Caco-2 (cell line): ENCODE measurements at regions not wholly inside any gene's neighbourhood (a gene's known extent, or its start where the extent isn't known, plus 50 kb on each side); places are given as distances from the start of the nearest gene placed in this dataset.
A peak's percentile ranks its signal among the peaks of the same experiment; 100 is the strongest.

Source experiments
- BruUV-seq: library from RNA; stranded (reverse); fragments of 400-500 nt; replicated peaks from 2 replicates; lab custom pipeline; 2021; lab: Mats Ljungman, UMichigan
- CTCF ChIA-PET: fragments of 300-600 bp; sonication (Branson Sonifier 250); formaldehyde crosslinking; loops from one replicate; lab custom pipeline; 2022; ENCODE audit warnings: antibody characterized with exemption; lab: Charles Lee
- POLR2A ChIA-PET: fragments of 300-600 bp; sonication (Branson Sonifier 250); formaldehyde crosslinking; loops from one replicate; lab custom pipeline; 2022; ENCODE audit warnings: antibody characterized with exemption; lab: Charles Lee
- DNase-seq, 2 experiments: peaks; one replicate each; pipeline versions ENCODE4 v3.0.0 to v3.0.0-alpha.2; 2020 to 2022
- H3K27me3 ChIP-seq: replicated peaks from 2 replicates; pipeline ENCODE4 v1.6.0; 2011; ENCODE audit warnings: low read length; ENCODE audit not compliant: control insufficient read depth, insufficient read depth
- H3K36me3 ChIP-seq: 2 replicates; pipeline ENCODE4 v1.5.1; 2011; ENCODE audit warnings: low read length; ENCODE audit not compliant: control insufficient read depth, insufficient read depth
- H3K4me1 ChIP-seq: fragments of 250-450 bp; sonication (Bioruptor Pico); 2 replicates; pipeline ENCODE4 v1.5.1; 2020; ENCODE audit warnings: mild to moderate bottlenecking
- H3K4me3 ChIP-seq: 2 replicates; pipeline ENCODE4 v1.5.1; 2011; ENCODE audit warnings: low read depth, mild to moderate bottlenecking, control low read depth, low read length
- H3K9me3 ChIP-seq: fragments of 250-450 bp; sonication (Bioruptor Pico); 2 replicates; pipeline ENCODE4 v1.5.1; 2020; ENCODE audit warnings: mild to moderate bottlenecking, moderate library complexity
- H3K27ac Mint-ChIP-seq: one replicate; pipeline ENCODE4 v1.8.0; 2022; ENCODE audit warnings: mixed read lengths; ENCODE audit not compliant: unreplicated experiment
- H3K27me3 Mint-ChIP-seq: one replicate; pipeline ENCODE4 v1.8.0; 2022; ENCODE audit warnings: mixed read lengths; ENCODE audit not compliant: insufficient read depth, unreplicated experiment
- H3K36me3 Mint-ChIP-seq: one replicate; pipeline ENCODE4 v1.8.0; 2022; ENCODE audit warnings: mild to moderate bottlenecking, mixed read lengths; ENCODE audit not compliant: insufficient read depth, unreplicated experiment
- H3K4me1 Mint-ChIP-seq: one replicate; pipeline ENCODE4 v1.8.0; 2022; ENCODE audit warnings: low read depth, mixed read lengths; ENCODE audit not compliant: unreplicated experiment
- H3K4me3 Mint-ChIP-seq: one replicate; pipeline ENCODE4 v1.8.0; 2022; ENCODE audit warnings: mild to moderate bottlenecking, moderate library complexity, mixed read lengths; ENCODE audit not compliant: unreplicated experiment
- H3K9me3 Mint-ChIP-seq: one replicate; pipeline ENCODE4 v1.8.0; 2022; ENCODE audit warnings: mixed read lengths; ENCODE audit not compliant: unreplicated experiment
- CTCF ChIP-seq, 2 experiments: fragments of 200-600 bp in 1 of 2; IDR thresholded peaks; 1 replicate in 1 of 2; 2 replicates in 1 of 2; pipeline versions ENCODE4 v1.5.1 to v1.8.0; 2011 to 2022; ENCODE audit warnings: antibody characterized with exemption in 1 of 2, control low read depth in 1 of 2, inconsistent platforms in 1 of 2, low read depth in 1 of 2, low read length in 1 of 2, mild to moderate bottlenecking in 1 of 2, moderate library complexity in 1 of 2; ENCODE audit not compliant: insufficient read depth in 1 of 2, severe bottlenecking in 1 of 2, unreplicated experiment in 1 of 2
- intact Hi-C: fragments of 100-400 bp; cut with micrococcal nuclease; formaldehyde crosslinking; loops from one replicate; pipeline ENCODE4 v1.10.0; 2022; ENCODE audit not compliant: unreplicated experiment

- ChIA-PET CTCF (no interaction called here), POLR2A (no interaction called here)
- TF ChIP-seq CTCF (IDR thresholded peaks at IDR 0.05; ENCODE audit: insufficient read depth in 1 of 2, low read depth in 1 of 2, low read length in 1 of 2, severe bottlenecking in 1 of 2, unreplicated experiment in 1 of 2) = peak; percentile 59 to 86
- intact Hi-C loops = no loop called here
- Mint-ChIP-seq H3K4me1 (no peaks in the 10 kb centered on the region), H3K27me3 (peaks cover 21% of the 10 kb centered on the region), H3K36me3 (no peaks in the 10 kb centered on the region), H3K27ac (no peak overlapping the region), H3K4me3 (no peak overlapping the region), H3K9me3 (no peaks in the 10 kb centered on the region)
- Histone ChIP-seq H3K4me1 (no peaks in the 10 kb centered on the region), H3K4me3 (no peak overlapping the region), H3K9me3 (no peaks in the 10 kb centered on the region), H3K27me3 (peaks cover 1% of the 10 kb centered on the region; the same call in 1 of the 2 replicates), H3K36me3 (no peaks in the 10 kb centered on the region)
- peak; percentile 68 to 69 for DNase-seq
- BruUV-seq = no TSS peak
Measured at GRCh38 chr10:123573236-123574108, 92.7 kb upstream of the GPR26 start.

GRCh38 chr10:123574109-123574698 lies 92.0 kb upstream of the GPR26 start:
- intact Hi-C loops = no loop called here
- Histone ChIP-seq H3K9me3 (no peaks in the 10 kb centered on the region), H3K4me1 (no peaks in the 10 kb centered on the region), H3K36me3 (no peaks in the 10 kb centered on the region), H3K27me3 (peaks cover 1% of the 10 kb centered on the region; the same call in 1 of the 2 replicates), H3K4me3 (no peak overlapping the region)
- ChIA-PET POLR2A (no interaction called here), CTCF (no interaction called here)
- Mint-ChIP-seq H3K4me1 (no peaks in the 10 kb centered on the region), H3K9me3 (no peaks in the 10 kb centered on the region), H3K36me3 (no peaks in the 10 kb centered on the region), H3K27me3 (peaks cover 16% of the 10 kb centered on the region), H3K4me3 (no peak overlapping the region), H3K27ac (no peak overlapping the region)
- no TSS peak for BruUV-seq
- DNase-seq = no peak
- TF ChIP-seq CTCF (IDR thresholded peaks at IDR 0.05; ENCODE audit: insufficient read depth in 1 of 2, low read depth in 1 of 2, low read length in 1 of 2, severe bottlenecking in 1 of 2, unreplicated experiment in 1 of 2) = no peak

GRCh38 chr10:123575105-123575504 lies 91.0 kb upstream of the GPR26 start:
- no TSS peak for BruUV-seq
- no peaks in the 10 kb centered on the region for H3K9me3 ChIP-seq
- H3K4me1 ChIP-seq = no peaks in the 10 kb centered on the region
- Mint-ChIP-seq H3K4me3 (no peak overlapping the region), H3K27ac (no peak overlapping the region), H3K36me3 (no peaks in the 10 kb centered on the region), H3K4me1 (no peaks in the 10 kb centered on the region), H3K27me3 (peaks cover 19% of the 10 kb centered on the region), H3K9me3 (no peaks in the 10 kb centered on the region)
- H3K27me3 ChIP-seq = peaks cover 1% of the 10 kb centered on the region; the same call in 1 of the 2 replicates
- no peak for TF ChIP-seq CTCF (IDR thresholded peaks at IDR 0.05; ENCODE audit: insufficient read depth in 1 of 2, low read depth in 1 of 2, low read length in 1 of 2, severe bottlenecking in 1 of 2, unreplicated experiment in 1 of 2)
- CTCF ChIA-PET = interaction anchor here (0.5 kb wide), 1 partner anchor 13 kb away, joined by 3 read pairs; no protein-coding TSS in a partner anchor
- POLR2A ChIA-PET = no interaction called here
- H3K4me3 ChIP-seq = no peak overlapping the region
- H3K36me3 ChIP-seq = no peaks in the 10 kb centered on the region
- DNase-seq = no peak
- intact Hi-C loops = no loop called here
